ENCODE measurements at regions not wholly inside any gene's neighbourhood (a gene's known extent, or its start where the extent isn't known, plus 50 kb on each side); places are given as distances from the start of the nearest gene placed in this dataset.

- no peak for TF ChIP-seq CTCF (IDR thresholded peaks at IDR 0.05; ENCODE audit: low read depth, low read length)
- no peak for DNase-seq (ENCODE audit: low read depth in 2 of 2)
- no peak overlapping the region for H3K4me3 ChIP-seq (replicated peaks in 1 of 2; ENCODE audit: low read depth in 2 of 2, low read length in 2 of 2)
These were observed 173.0 kb upstream of the IPO5 start for GRCh38 chr13:97780486-97780885.

GRCh38 chr13:97781891-97782305 lies 171.6 kb upstream of the IPO5 start:
- DNase-seq (ENCODE audit: low read depth in 2 of 2) = peak; percentile 40 to 74
- no peak for TF ChIP-seq CTCF (IDR thresholded peaks at IDR 0.05; ENCODE audit: low read depth, low read length)
- H3K4me3 ChIP-seq (replicated peaks in 1 of 2; ENCODE audit: low read depth in 2 of 2, low read length in 2 of 2) = no peak overlapping the region

- H3K4me3 ChIP-seq (replicated peaks in 1 of 2; ENCODE audit: low read depth in 2 of 2, low read length in 2 of 2) = no peak overlapping the region
- peak in 1 of 2 donors; percentile 47 for DNase-seq (ENCODE audit: low read depth in 2 of 2)
- no peak for TF ChIP-seq CTCF (IDR thresholded peaks at IDR 0.05; ENCODE audit: low read depth, low read length)
These were observed 167.0 kb upstream of the IPO5 start for GRCh38 chr13:97786510-97786909.

GRCh38 chr13:97797553-97797952 lies 155.9 kb upstream of the IPO5 start:
- no peak for DNase-seq (ENCODE audit: low read depth in 2 of 2)
- no peak overlapping the region for H3K4me3 ChIP-seq (replicated peaks in 1 of 2; ENCODE audit: low read depth in 2 of 2, low read length in 2 of 2)
- no peak for TF ChIP-seq CTCF (IDR thresholded peaks at IDR 0.05; ENCODE audit: low read depth, low read length)

GRCh38 chr13:97798171-97798821 lies 155.2 kb upstream of the IPO5 start:
- DNase-seq (ENCODE audit: low read depth in 2 of 2) = peak in 1 of 2 donors; percentile 55
- no peak for TF ChIP-seq CTCF (IDR thresholded peaks at IDR 0.05; ENCODE audit: low read depth, low read length)
- no peak overlapping the region for H3K4me3 ChIP-seq (replicated peaks in 1 of 2; ENCODE audit: low read depth in 2 of 2, low read length in 2 of 2)

- TF ChIP-seq CTCF (IDR thresholded peaks at IDR 0.05; ENCODE audit: low read depth, low read length) = no peak
- peak in 1 of 2 donors; percentile 82 for DNase-seq (ENCODE audit: low read depth in 2 of 2)
- H3K4me3 ChIP-seq (replicated peaks in 1 of 2; ENCODE audit: low read depth in 2 of 2, low read length in 2 of 2) = no peak overlapping the region
These were observed 154.6 kb upstream of the IPO5 start for GRCh38 chr13:97798836-97799235.

GRCh38 chr13:97802213-97802612 lies 151.3 kb upstream of the IPO5 start:
- no peak for TF ChIP-seq CTCF (IDR thresholded peaks at IDR 0.05; ENCODE audit: low read depth, low read length)
- no peak overlapping the region for H3K4me3 ChIP-seq (replicated peaks in 1 of 2; ENCODE audit: low read depth in 2 of 2, low read length in 2 of 2)
- no peak for DNase-seq (ENCODE audit: low read depth in 2 of 2)
